HK-2 (cell line): ENCODE measurements at regions not wholly inside any gene's neighbourhood (a gene's known extent, or its start where the extent isn't known, plus 50 kb on each side); places are given as distances from the start of the nearest gene placed in this dataset.

Experiments used
- DNase-seq: peaks from one replicate; pipeline ENCODE4 v3.0.0-alpha.2; 2018; ENCODE audit not compliant: unreplicated experiment

DNA sequence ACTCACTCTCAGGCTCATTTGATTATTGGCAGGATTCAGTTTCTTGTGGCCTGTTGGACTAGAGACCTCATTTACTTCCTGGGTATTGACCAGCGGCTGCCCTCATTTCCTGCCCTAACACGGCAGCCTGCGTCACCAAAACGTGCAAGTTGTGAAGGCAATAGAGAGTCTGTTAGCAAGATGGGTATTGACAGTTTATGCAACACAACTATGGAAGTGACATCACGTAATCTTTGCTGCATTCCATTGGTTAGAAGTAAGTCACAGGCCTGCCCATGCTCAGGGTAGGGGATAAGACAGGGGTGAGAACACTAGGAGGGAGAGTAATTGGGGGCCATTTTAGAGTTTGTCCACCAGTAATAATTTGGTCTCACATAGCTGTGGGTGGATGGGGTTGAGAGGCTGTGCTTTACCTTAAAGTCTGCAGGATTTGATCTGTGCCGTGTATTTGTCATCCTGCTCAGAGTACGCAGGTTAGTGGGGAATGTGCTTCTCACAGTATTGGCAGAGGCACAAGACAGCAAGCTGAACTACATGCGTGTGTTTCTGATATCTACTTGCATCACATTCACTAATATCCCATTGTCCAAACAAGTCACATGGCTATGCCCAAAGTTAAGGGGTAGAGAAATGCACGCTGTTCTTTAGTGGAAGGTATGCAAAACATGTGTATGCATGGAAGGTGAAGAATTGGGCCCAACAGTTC lies 83.3 kb downstream of the EDEM1 start:
- no peak for DNase-seq

DNA sequence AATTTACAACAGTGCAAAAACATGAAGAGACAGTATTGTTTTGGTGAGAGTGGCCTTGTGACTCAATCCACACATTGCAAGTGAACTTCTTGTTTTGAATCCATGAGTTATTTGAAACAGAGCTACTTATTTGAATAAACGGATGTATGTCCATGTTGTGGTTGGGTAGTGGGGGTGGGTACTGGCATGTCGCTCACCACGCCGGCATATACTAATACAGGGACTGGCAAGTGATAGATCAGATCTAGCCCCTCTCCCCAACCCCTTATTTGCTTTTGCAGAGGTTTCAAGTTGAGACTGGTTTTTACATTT lies 83.8 kb downstream of the EDEM1 start:
- no peak for DNase-seq

GRCh38 chr3:5272387-5272786 lies 84.9 kb downstream of the EDEM1 start:
- no peak for DNase-seq

DNA sequence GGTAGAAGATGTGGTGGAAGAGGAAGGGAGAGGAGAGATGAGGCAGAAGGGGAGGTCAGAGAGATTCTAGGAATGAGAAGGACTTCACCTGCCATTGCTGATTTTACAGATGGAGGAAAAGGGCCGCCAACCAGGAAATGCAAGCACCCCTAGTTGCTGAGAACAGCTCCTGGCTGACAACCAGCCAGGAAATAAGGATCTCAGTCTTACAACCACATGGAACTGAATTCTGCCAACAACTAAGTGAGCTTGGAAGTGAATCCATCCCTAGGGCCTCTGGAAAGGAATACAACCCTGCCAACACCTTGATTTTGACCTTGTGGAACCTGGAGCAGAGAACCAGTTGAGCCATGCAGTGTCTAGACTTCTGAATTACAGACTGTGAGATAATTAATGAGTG lies 86.6 kb downstream of the EDEM1 start:
- DNase-seq: no peak

- no peak for DNase-seq
These were observed 88.0 kb downstream of the EDEM1 start for GRCh38 chr3:5275529-5275928.

GRCh38 chr3:5276934-5277333 lies 89.4 kb downstream of the EDEM1 start:
- no peak for DNase-seq

DNA sequence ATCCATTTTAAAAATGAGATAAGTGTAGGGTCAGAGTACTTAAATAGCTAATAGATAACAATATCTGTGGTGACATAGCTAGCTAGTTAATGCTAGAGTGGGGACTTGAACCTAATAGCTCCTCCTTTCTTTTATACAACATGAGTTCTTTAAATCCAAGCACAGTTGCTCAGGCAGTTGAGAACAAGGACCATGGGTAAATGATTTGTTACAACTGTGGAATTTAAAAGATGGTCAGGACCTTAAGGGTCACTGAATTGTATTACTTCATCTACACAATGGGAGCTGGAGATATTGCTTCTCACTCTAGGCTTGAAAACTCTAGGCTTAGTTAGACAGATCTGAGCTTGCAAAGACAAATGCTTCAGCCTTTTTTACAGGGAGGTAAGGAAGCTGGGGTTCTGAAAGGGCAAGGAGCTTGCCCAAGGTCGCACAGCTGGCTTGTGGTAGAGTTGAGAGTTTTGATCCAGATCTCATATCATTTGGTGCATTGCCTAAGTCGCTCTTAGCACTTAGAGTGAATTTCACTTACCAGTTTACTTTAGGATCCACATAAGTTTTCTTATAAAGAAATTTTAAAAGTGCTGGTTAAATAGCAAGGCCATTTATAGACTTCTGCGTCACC lies 90.2 kb downstream of the EDEM1 start:
- DNase-seq: no peak

DNA sequence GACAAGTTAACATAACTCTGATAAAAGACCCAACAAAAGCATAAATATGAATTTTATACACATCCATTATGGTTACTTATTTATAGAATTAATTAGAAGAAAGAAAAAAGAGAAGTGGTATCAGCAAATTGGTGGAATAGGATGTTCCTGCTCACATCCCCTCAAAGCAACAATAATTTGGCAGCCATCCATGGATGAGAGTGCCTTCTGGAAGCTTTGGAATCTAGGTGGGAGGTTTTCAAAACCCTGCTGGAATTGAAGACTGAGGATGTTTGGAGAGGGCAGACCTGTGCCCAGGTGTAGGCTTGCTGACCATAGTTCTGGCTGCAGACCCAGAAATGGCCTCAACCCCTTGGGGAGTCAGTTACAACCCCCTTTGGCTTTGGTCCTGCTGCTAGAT lies 91.2 kb downstream of the EDEM1 start:
- no peak for DNase-seq

GRCh38 chr3:5282703-5283102 lies 95.2 kb downstream of the EDEM1 start:
- DNase-seq: no peak

DNA sequence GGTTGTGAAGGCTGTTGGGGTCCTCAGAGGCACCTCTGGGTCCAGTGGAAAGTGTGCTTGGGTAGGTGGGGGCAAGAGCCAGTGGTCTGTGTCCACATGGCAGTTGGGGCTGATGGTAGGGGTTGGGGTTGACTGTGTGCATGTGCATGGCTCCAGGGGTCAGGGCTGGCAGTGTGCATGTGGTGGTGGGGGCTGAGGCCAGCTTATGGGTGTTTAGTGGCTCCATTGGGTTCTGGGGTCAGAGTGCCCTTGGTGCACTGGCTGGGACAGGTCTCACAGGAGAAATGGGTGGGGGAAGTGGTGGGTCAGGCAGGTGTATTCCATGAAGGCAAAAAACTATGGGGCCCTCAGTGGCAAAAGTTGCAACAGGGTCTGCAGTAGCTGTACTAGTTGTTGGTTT lies 97.9 kb downstream of the EDEM1 start:
- no peak for DNase-seq

DNA sequence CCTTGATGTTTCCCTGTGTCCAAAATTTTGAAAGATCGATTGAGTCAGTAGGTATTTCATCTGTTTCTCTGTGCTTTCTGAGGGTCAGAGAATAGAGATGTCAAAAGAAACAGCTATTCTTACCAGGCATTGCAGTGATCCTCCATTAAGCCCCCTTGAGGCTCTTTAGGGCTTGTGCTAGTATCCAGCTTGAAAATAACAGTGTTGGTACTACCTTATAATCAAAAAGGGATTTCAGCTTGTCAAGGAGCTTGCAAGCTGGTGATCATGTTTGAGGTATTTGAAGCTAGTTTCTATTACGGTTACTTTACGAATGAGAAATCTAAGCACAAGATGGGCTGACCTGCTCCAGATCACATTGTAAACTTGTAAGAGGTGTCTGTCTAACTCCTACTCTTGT lies 103.4 kb downstream of the EDEM1 start:
- no peak for DNase-seq

- DNase-seq: no peak
These were observed 105.0 kb downstream of the EDEM1 start for GRCh38 chr3:5292512-5292911.

- DNase-seq: no peak
These were observed 105.7 kb downstream of the EDEM1 start for GRCh38 chr3:5293207-5293606.

GRCh38 chr3:5294356-5294755 lies 106.8 kb downstream of the EDEM1 start:
- DNase-seq: no peak

DNA sequence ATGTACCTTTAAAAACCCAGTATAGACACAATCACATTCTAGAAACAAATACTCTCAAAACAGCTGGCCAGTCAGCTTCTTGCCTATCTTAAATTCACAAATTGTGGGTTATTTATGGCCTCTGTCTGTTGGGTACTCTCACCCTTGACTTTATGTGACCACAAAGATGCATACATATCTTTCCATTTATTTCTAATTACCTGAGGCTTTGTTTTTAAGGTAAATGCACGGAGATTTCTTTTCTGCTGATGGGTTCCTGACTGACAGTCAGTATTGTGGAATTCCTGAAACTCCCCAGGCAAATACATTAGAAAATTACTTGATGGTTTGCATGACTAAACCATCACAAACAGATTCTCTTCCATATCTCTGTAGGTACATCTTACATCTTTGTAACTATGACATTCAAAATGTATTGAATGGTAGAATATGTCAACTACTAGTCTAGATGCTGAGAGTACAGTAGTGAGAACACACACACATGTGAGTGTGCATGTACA lies 107.7 kb downstream of the EDEM1 start:
- no peak for DNase-seq

DNA sequence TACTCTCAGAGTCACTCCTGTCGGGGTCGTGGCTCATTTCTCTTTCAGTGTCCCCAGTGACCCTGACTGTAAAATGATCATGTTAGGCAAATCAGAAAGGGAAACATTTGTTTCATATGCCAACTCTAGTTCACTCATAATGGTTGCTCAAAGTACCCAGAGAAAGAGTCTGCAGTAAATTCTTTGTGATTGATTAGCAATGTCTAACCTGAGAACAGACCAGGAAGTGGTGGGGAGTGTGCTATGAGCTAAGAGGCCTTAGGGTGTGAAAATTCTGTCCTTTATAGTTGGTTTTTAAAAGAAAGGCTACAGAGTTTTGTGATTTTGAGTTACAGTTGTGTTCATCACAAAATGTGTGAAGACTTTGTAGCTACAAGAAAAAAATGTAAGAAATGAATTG lies 108.9 kb downstream of the EDEM1 start:
- no peak for DNase-seq

DNA sequence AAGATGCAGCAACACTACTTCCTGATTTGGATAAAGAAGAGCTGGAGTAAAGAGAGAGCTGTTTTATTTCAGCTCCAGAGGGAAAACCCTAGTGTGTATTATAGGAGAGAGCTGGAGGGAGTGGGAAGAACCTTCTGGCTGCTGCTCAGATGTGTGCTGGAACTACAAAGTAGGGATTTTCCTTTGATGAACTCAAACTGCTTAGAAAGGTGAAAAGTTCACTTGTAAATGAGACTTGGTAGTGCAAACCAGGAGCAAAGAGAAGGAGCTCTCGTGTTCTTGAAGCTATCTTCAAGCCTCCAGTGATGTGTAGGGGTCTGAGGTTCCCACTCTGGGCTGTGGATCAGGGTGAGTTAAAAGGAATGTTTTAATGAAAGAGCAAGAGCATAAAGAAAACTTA lies 110.4 kb downstream of the EDEM1 start:
- DNase-seq: no peak

DNA sequence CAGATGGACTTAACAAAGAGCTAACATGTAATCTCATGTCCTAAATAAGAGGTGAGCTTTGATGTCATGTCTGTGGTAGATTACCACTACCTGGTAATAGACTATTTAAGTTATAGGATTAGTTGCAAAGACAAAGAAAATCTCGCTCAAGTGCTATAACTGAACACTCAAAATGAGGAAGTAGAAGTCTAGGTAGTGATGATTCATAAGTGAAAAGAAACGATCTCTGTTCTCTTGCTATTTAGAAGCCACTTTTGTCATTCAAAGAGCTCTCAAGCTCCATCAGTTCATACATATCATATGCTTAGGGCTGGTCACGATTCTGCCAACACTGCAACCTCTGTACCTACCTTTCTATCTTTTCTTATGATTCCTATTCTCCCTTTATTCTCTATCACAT lies 110.9 kb downstream of the EDEM1 start:
- no peak for DNase-seq

DNA sequence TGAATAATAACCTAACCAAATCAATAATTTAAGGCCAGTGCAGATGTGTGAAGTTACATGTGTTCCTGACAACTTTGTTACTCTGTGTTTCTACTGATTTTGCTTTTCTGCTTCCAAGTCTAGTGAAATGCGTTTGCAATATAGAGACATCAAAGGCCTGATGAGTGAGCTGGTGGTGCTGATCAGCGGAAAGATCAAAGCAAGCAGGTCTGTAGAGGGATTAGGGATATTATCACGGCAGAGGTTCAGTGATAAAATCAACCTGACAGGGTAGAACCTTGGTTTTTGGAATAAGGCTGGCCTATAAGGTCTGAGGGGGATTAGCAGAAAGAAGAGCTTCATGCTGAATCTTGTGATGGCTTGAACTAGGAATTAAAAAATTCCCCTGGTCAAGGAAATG lies 111.7 kb downstream of the EDEM1 start:
- DNase-seq: no peak

DNA sequence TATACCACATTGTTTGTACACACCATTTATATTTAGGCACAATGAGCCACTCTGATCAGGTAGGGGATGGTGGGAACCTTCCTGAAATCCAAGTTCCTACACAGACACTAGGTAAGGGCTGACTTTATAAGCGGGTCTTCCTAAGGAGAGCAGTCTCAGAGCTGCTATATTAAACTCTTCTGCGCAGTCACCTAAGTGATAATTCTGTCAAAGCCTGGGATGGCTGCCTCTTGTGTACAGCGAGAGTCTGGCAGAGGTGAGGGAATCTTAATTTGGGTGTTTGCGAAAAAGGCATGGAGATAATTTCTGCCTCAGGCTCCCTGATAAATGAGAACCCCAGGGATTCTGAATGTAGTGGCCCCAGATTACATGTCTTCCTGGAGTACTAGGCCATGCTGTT lies 113.1 kb downstream of the EDEM1 start:
- DNase-seq: no peak

DNA sequence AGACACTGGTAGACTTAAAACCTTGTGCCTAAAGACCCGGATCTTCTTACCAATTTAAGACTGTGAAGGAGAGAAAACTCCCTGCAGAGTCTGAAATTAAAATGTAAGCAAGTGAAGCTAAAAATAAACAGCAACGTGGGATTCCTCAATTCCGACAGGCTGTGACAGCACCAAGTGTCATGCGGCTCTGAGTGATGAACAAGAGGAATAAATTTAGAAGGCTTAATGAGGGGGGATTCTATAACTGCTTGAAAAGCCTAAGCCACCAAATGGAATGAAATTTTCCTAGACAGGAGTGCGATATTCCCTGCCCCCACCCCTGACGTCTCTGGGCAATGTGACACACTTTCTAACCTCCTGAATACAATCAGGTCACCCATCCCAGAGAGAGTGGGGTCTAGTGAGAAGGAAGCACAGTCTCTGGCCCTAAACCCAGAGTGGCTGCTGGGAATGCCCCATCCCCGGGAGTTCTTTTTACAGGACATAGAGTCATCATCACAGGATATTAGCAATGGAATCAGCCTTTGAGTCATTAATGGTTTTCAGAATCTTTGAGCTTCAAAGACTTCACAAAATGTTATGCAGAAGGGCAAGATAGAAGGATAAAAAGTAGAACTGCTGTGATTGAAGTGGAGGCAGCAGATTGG lies 114.3 kb downstream of the EDEM1 start:
- DNase-seq: no peak

DNA sequence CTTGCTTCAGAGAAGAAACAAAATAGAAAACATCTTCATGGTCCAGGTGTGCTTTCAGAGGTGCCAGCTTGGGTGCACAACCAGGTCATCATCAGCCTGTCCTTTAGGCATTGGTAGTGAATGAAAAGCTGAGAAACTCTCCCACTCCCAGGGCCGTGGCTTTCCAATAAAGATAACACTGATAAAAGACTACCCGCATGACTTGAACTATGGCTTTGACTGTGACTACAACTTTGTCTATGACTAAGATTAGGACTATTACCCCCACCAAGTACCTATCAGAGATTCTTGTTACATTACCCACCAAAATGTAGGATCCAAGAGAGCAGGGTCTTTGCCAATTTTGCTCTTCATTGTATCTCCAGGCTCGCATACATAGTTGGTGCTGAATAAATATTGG lies 115.2 kb downstream of the EDEM1 start:
- no peak for DNase-seq

GRCh38 chr3:5304188-5304587 lies 116.7 kb downstream of the EDEM1 start:
- no peak for DNase-seq
